NT2/D1 (cell line): ENCODE measurements at regions not wholly inside any gene's neighbourhood (a gene's known extent, or its start where the extent isn't known, plus 50 kb on each side); places are given as distances from the start of the nearest gene placed in this dataset.

ENCODE experiments used
- SUZ12 ChIP-seq: IDR thresholded peaks from 2 replicates; pipeline ENCODE4 v1.6.1; 2011; ENCODE audit not compliant: insufficient read length, insufficient read depth; ENCODE audit errors: extremely low read depth
- YY1 ChIP-seq: IDR thresholded peaks from 2 replicates; pipeline ENCODE4 v1.6.1; 2011; ENCODE audit not compliant: insufficient read length, insufficient read depth
- ZNF274 ChIP-seq: IDR thresholded peaks from 2 replicates; pipeline ENCODE4 v1.6.1; 2011; ENCODE audit warnings: mild to moderate bottlenecking, low read depth, low read length

GRCh38 chr14:43956741-43957140 lies 550.3 kb downstream of the FSCB start:
- TF ChIP-seq ZNF274 (no peak), YY1 (no peak), SUZ12 (no peak)
